OCI-LY7 (cell line): ENCODE measurements at regions not wholly inside any gene's neighbourhood (a gene's known extent, or its start where the extent isn't known, plus 50 kb on each side); places are given as distances from the start of the nearest gene placed in this dataset.

Source experiments
- BruUV-seq: library from RNA; stranded (reverse); fragments of 400-500 nt; replicated peaks from 2 replicates; lab custom pipeline; 2021; lab: Mats Ljungman, UMichigan
- CTCF ChIA-PET: fragments of 300-600 bp; sonication (Branson Sonifier 250); formaldehyde crosslinking; loops from one replicate; lab custom pipeline; 2022; ENCODE audit warnings: antibody characterized with exemption; ENCODE audit not compliant: unreplicated experiment; lab: Charles Lee
- POLR2A ChIA-PET: fragments of 300-600 bp; sonication (Branson Sonifier 250); formaldehyde crosslinking; loops from one replicate; lab custom pipeline; 2022; ENCODE audit warnings: antibody characterized with exemption; lab: Charles Lee
- DNase-seq: peaks from one replicate; pipeline ENCODE4 v3.0.0-alpha.2; 2015; ENCODE audit warnings: low spot score
- H2AFZ ChIP-seq: fragments of 200-600 bp; sonication (generic), shearing (Covaris generic); 2 replicates; pipeline ENCODE4 v1.6.1; 2014; ENCODE audit warnings: mild to moderate bottlenecking, antibody characterized with exemption, low read length, moderate library complexity
- H3K27ac ChIP-seq: fragments of 200-600 bp; sonication (generic); 2 replicates; pipeline ENCODE4 v1.5.1; 2014; ENCODE audit warnings: mixed run types, low read depth, mild to moderate bottlenecking, moderate library complexity, low read length, inconsistent platforms; ENCODE audit not compliant: poor library complexity, severe bottlenecking
- H3K36me3 ChIP-seq: fragments of 200-600 bp; sonication (generic); 2 replicates; pipeline ENCODE4 v1.6.1; 2014; ENCODE audit warnings: mild to moderate bottlenecking, antibody characterized with exemption, low read length, moderate library complexity, mixed read lengths; ENCODE audit not compliant: insufficient read depth
- H3K4me1 ChIP-seq: fragments of 200-600 bp; sonication (generic); 2 replicates; pipeline ENCODE4 v1.5.1; 2014; ENCODE audit warnings: mild to moderate bottlenecking, low read length; ENCODE audit not compliant: insufficient read depth, poor library complexity, severe bottlenecking
- H3K4me2 ChIP-seq: fragments of 200-600 bp; sonication (generic); 2 replicates; pipeline ENCODE4 v1.6.1; 2014; ENCODE audit warnings: mild to moderate bottlenecking, low read length
- H3K4me3 ChIP-seq: fragments of 200-600 bp; sonication (generic); 2 replicates; pipeline ENCODE4 v1.5.1; 2014; ENCODE audit warnings: mild to moderate bottlenecking, low read depth, low read length; ENCODE audit not compliant: poor library complexity, severe bottlenecking
- H3K79me2 ChIP-seq: fragments of 200-600 bp; sonication (generic); 2 replicates; pipeline ENCODE4 v1.6.1; 2016; ENCODE audit warnings: low read depth, mild to moderate bottlenecking, low read length, moderate library complexity, mixed read lengths; ENCODE audit not compliant: insufficient read depth
- H3K9me2 ChIP-seq: fragments of 200-600 bp; sonication (generic); 2 replicates; pipeline ENCODE4 v1.6.1; 2016; ENCODE audit warnings: mild to moderate bottlenecking, low read length, mixed read lengths; ENCODE audit not compliant: insufficient read depth
- H3K9me3 ChIP-seq: fragments of 200-600 bp; sonication (generic); 2 replicates; pipeline ENCODE4 v1.6.1; 2014; ENCODE audit warnings: mild to moderate bottlenecking, mixed run types, low read length, mixed read lengths
- H4K20me1 ChIP-seq: fragments of 200-600 bp; sonication (generic); 2 replicates; pipeline ENCODE4 v1.6.1; 2014; ENCODE audit warnings: mild to moderate bottlenecking, antibody characterized with exemption, low read length, moderate library complexity, mixed read lengths; ENCODE audit not compliant: insufficient read depth
- CTCF ChIP-seq: fragments of 200-600 bp; sonication (generic); conservative IDR thresholded peaks from 2 replicates; pipeline ENCODE4 v1.5.1; 2014; ENCODE audit warnings: mild to moderate bottlenecking, antibody characterized with exemption, low read length, moderate library complexity, mixed read lengths
- EZH2phosphoT487 ChIP-seq: fragments of 200-600 bp; sonication (generic); IDR thresholded peaks from 2 replicates; pipeline ENCODE4 v1.6.1; 2018; ENCODE audit warnings: low read depth, borderline replicate concordance, mild to moderate bottlenecking, mixed run types, antibody characterized with exemption, low read length, moderate library complexity, mixed read lengths
- intact Hi-C: fragments of 100-400 bp; cut with micrococcal nuclease; formaldehyde crosslinking; loops from one replicate; pipeline ENCODE4 v1.10.0; 2022; ENCODE audit not compliant: unreplicated experiment

GRCh38 chr6:147751232-147751631 is 242.7 kb downstream of the SAMD5 start:
- intact Hi-C loops: no loop called here
- Histone ChIP-seq H3K4me1 (no peaks in the 10 kb centered on the region), H3K27ac (no peak overlapping the region), H3K79me2 (no peaks in the 10 kb centered on the region), H2AFZ (no peak overlapping the region), H4K20me1 (no peaks in the 10 kb centered on the region), H3K4me3 (no peak overlapping the region), H3K9me2 (no peaks in the 10 kb centered on the region; the same call in 1 of the 2 replicates), H3K9me3 (no peaks in the 10 kb centered on the region), H3K4me2 (no peak overlapping the region), H3K36me3 (no peaks in the 10 kb centered on the region)
- BruUV-seq: no TSS peak
- DNase-seq: no peak
- ChIA-PET POLR2A (no interaction called here), CTCF (no interaction called here)
- TF ChIP-seq EZH2phosphoT487: no peak
- no peak for TF ChIP-seq CTCF

- H4K20me1 ChIP-seq: no peaks in the 10 kb centered on the region
- TF ChIP-seq CTCF (no peak), EZH2phosphoT487 (no peak)
- H3K36me3 ChIP-seq: no peaks in the 10 kb centered on the region
- no TSS peak for BruUV-seq
- no peaks in the 10 kb centered on the region for H3K9me3 ChIP-seq
- H3K4me1 ChIP-seq: no peaks in the 10 kb centered on the region
- no peak overlapping the region for H3K4me3 ChIP-seq
- no peaks in the 10 kb centered on the region for H3K79me2 ChIP-seq
- no peak overlapping the region for H3K4me2 ChIP-seq
- no peaks in the 10 kb centered on the region; the same call in 1 of the 2 replicates for H3K9me2 ChIP-seq
- ChIA-PET POLR2A (no interaction called here), CTCF (no interaction called here)
- H3K27ac ChIP-seq: no peak overlapping the region
- intact Hi-C loops: no loop called here
- H2AFZ ChIP-seq: no peak overlapping the region
- no peak for DNase-seq
Measured at GRCh38 chr6:147752689-147753403, 244.4 kb downstream of the SAMD5 start.

GRCh38 chr6:147755999-147756398 is 247.5 kb downstream of the SAMD5 start:
- TF ChIP-seq CTCF: no peak
- no peak for TF ChIP-seq EZH2phosphoT487
- Histone ChIP-seq H4K20me1 (no peaks in the 10 kb centered on the region), H3K4me1 (no peaks in the 10 kb centered on the region), H3K4me3 (no peak overlapping the region), H3K9me3 (no peaks in the 10 kb centered on the region), H3K4me2 (no peak overlapping the region), H3K79me2 (no peaks in the 10 kb centered on the region), H3K9me2 (no peaks in the 10 kb centered on the region; the same call in 1 of the 2 replicates), H3K36me3 (no peaks in the 10 kb centered on the region), H3K27ac (no peak overlapping the region), H2AFZ (no peak overlapping the region)
- no peak for DNase-seq
- no TSS peak for BruUV-seq
- ChIA-PET POLR2A (no interaction called here), CTCF (no interaction called here)
- intact Hi-C loops: no loop called here
